HepG2 (cell line): ENCODE measurements at regions not wholly inside any gene's neighbourhood (a gene's known extent, or its start where the extent isn't known, plus 50 kb on each side); places are given as distances from the start of the nearest gene placed in this dataset.
A peak's percentile ranks its signal among the peaks of the same experiment; 100 is the strongest.

ENCODE experiments used
- AHR ChIP-seq: IDR thresholded peaks from 2 replicates; pipeline ENCODE4 v1.6.1; 2018; ENCODE audit warnings: missing genetic modification reagents, missing compliant biosample characterization
- ATF5 ChIP-seq: sonication (generic); formaldehyde crosslinking; IDR thresholded peaks from 2 replicates; pipeline ENCODE4 v1.4.0; 2020; ENCODE audit warnings: mild to moderate bottlenecking, low read depth, missing genetic modification reagents
- CHD4 ChIP-seq: fragments of 200-600 bp; sonication (generic); IDR thresholded peaks from 2 replicates; pipeline ENCODE4 v1.7.0; 2017; ENCODE audit warnings: mild to moderate bottlenecking, low read length, borderline replicate concordance
- EZH2 ChIP-seq: conservative IDR thresholded peaks from 2 replicates; pipeline ENCODE4 v1.6.1; 2012; ENCODE audit warnings: mild to moderate bottlenecking, low read depth, low read length, moderate library complexity
- FOXA1 ChIP-seq, 2 experiments: fragments of 450-650 bp in 1 of 2; sonication (generic) in 1 of 2; formaldehyde crosslinking in 1 of 2; IDR thresholded peaks; 2 replicates each; pipeline versions ENCODE4 v1.4.0 to v1.6.1; 2016 to 2020; ENCODE audit warnings: missing genetic modification reagents in 1 of 2
- FOXP4 ChIP-seq: sonication (generic); formaldehyde crosslinking; IDR thresholded peaks from 2 replicates; pipeline ENCODE4 v1.4.0; 2020; ENCODE audit warnings: missing genetic modification reagents
- HNF4A ChIP-seq: sonication (generic); formaldehyde crosslinking; IDR thresholded peaks from 2 replicates; pipeline ENCODE4 v1.4.0; 2020; ENCODE audit warnings: missing genetic modification reagents
- HNF4G ChIP-seq, 2 experiments: sonication (generic) in 1 of 2; formaldehyde crosslinking in 1 of 2; IDR thresholded peaks; 2 replicates each; pipeline versions ENCODE4 v1.4.0 to v1.6.1; 2011 to 2020; ENCODE audit warnings: borderline replicate concordance in 2 of 2, low read depth in 2 of 2, mild to moderate bottlenecking in 2 of 2, low read length in 1 of 2, missing genetic modification reagents in 1 of 2, moderate library complexity in 1 of 2
- KMT2B ChIP-seq: IDR thresholded peaks from 2 replicates; pipeline ENCODE4 v1.6.1; 2016; ENCODE audit warnings: missing genetic modification reagents, missing compliant biosample characterization
- MTA3 ChIP-seq: sonication (generic); formaldehyde crosslinking; IDR thresholded peaks from 2 replicates; pipeline ENCODE4 v1.4.0; 2020; ENCODE audit warnings: missing genetic modification reagents
- MTERF4 ChIP-seq: sonication (generic); formaldehyde crosslinking; IDR thresholded peaks from 2 replicates; pipeline ENCODE4 v1.8.0; 2023; ENCODE audit warnings: mild to moderate bottlenecking, missing genetic modification reagents
- NCOR1 ChIP-seq: fragments of 200-600 bp; sonication (generic); IDR thresholded peaks from 2 replicates; pipeline ENCODE4 v1.7.0; 2017; ENCODE audit warnings: antibody characterized with exemption, low read length, borderline replicate concordance
- NFIC ChIP-seq: IDR thresholded peaks from 2 replicates; pipeline ENCODE4 v1.6.1; 2012; ENCODE audit warnings: mild to moderate bottlenecking, low read length, inconsistent platforms
- NR2F6 ChIP-seq, 2 experiments: IDR thresholded peaks; 2 replicates each; pipeline ENCODE4 v1.6.1; 2016; ENCODE audit warnings: antibody characterized with exemption in 1 of 2, mild to moderate bottlenecking in 1 of 2
- PAF1 ChIP-seq: IDR thresholded peaks from 2 replicates; pipeline ENCODE4 v1.6.1; 2016; ENCODE audit warnings: missing genetic modification reagents, missing compliant biosample characterization
- PRMT3 ChIP-seq: sonication (generic); formaldehyde crosslinking; IDR thresholded peaks from 2 replicates; pipeline ENCODE4 v1.8.1; 2022; ENCODE audit warnings: low read depth, mild to moderate bottlenecking, moderate library complexity, missing genetic modification reagents, borderline replicate concordance
- RARA ChIP-seq: IDR thresholded peaks from 2 replicates; pipeline ENCODE4 v1.6.1; 2016; ENCODE audit warnings: missing genetic modification reagents, missing compliant biosample characterization
- RXRB ChIP-seq: IDR thresholded peaks from 2 replicates; pipeline ENCODE4 v1.6.1; 2016; ENCODE audit warnings: borderline replicate concordance, missing genetic modification reagents, missing compliant biosample characterization
- SALL1 ChIP-seq: sonication (generic); formaldehyde crosslinking; IDR thresholded peaks from 2 replicates; pipeline ENCODE4 v1.8.0; 2022; ENCODE audit warnings: mild to moderate bottlenecking, missing genetic modification reagents
- SNAI1 ChIP-seq: sonication (generic); formaldehyde crosslinking; IDR thresholded peaks from 2 replicates; pipeline ENCODE4 v1.5.0; 2020; ENCODE audit warnings: mild to moderate bottlenecking, missing genetic modification reagents, borderline replicate concordance
- TOE1 ChIP-seq: sonication (generic); formaldehyde crosslinking; IDR thresholded peaks from 2 replicates; pipeline ENCODE4 v1.4.0; 2020; ENCODE audit warnings: mild to moderate bottlenecking, missing genetic modification reagents
- ZBTB4 ChIP-seq: sonication (generic); formaldehyde crosslinking; IDR thresholded peaks from 2 replicates; pipeline ENCODE4 v1.4.0; 2020; ENCODE audit warnings: missing genetic modification reagents, mild to moderate bottlenecking, borderline replicate concordance
- ZNF33A ChIP-seq: sonication (generic); formaldehyde crosslinking; IDR thresholded peaks from 2 replicates; pipeline ENCODE4 v1.5.1; 2020; ENCODE audit warnings: missing genetic modification reagents, mild to moderate bottlenecking, moderate library complexity, borderline replicate concordance

- TF ChIP-seq MTERF4 (no peak), TOE1 (CRISPR knock-in tag) (no peak), EZH2 (no peak), RARA (CRISPR knock-in tag) (0 out of 2 replicates have a peak, but pooled peaks have one; percentile 9), FOXA1 (IDR thresholded peaks at IDR 0.05) (no peak), FOXA1 (CRISPR knock-in tag; IDR thresholded peaks at IDR 0.05) (0 out of 2 replicates have a peak, but pooled peaks have one; percentile 18), NCOR1 (no peak), HNF4G (IDR thresholded peaks at IDR 0.05; ENCODE audit: borderline replicate concordance, low read depth, low read length) (peak; percentile 79), HNF4G (CRISPR knock-in tag; IDR thresholded peaks at IDR 0.05; ENCODE audit: borderline replicate concordance, low read depth) (no peak), CHD4 (no peak), PRMT3 (CRISPR knock-in tag) (no peak), NR2F6 (IDR thresholded peaks at IDR 0.05) (no peak), NR2F6 (CRISPR knock-in tag; IDR thresholded peaks at IDR 0.05) (peak; percentile 45; the same call in 1 of the 2 replicates), HNF4A (CRISPR knock-in tag) (peak; percentile 55), NFIC (no peak), ZBTB4 (CRISPR knock-in tag) (no peak), SALL1 (CRISPR knock-in tag) (no peak), AHR (no peak), SNAI1 (CRISPR knock-in tag) (no peak), KMT2B (no peak), MTA3 (no peak), ATF5 (CRISPR knock-in tag) (no peak), PAF1 (CRISPR knock-in tag) (no peak), ZNF33A (no peak), FOXP4 (CRISPR knock-in tag) (peak; percentile 36; the same call in 1 of the 2 replicates), RXRB (CRISPR knock-in tag) (peak; percentile 93)
Measured at GRCh38 chr5:42881416-42882117, 69.9 kb upstream of the SELENOP start (continued).
